OCI-LY7 (cell line): ENCODE measurements at regions not wholly inside any gene's neighbourhood (a gene's known extent, or its start where the extent isn't known, plus 50 kb on each side); places are given as distances from the start of the nearest gene placed in this dataset.

ENCODE experiments used
- BruUV-seq: library from RNA; stranded (reverse); fragments of 400-500 nt; replicated peaks from 2 replicates; lab custom pipeline; 2021; lab: Mats Ljungman, UMichigan
- CTCF ChIA-PET: fragments of 300-600 bp; sonication (Branson Sonifier 250); formaldehyde crosslinking; loops from one replicate; lab custom pipeline; 2022; ENCODE audit warnings: antibody characterized with exemption; ENCODE audit not compliant: unreplicated experiment; lab: Charles Lee
- POLR2A ChIA-PET: fragments of 300-600 bp; sonication (Branson Sonifier 250); formaldehyde crosslinking; loops from one replicate; lab custom pipeline; 2022; ENCODE audit warnings: antibody characterized with exemption; lab: Charles Lee
- DNase-seq: peaks from one replicate; pipeline ENCODE4 v3.0.0-alpha.2; 2015; ENCODE audit warnings: low spot score
- H2AFZ ChIP-seq: fragments of 200-600 bp; sonication (generic), shearing (Covaris generic); 2 replicates; pipeline ENCODE4 v1.6.1; 2014; ENCODE audit warnings: mild to moderate bottlenecking, antibody characterized with exemption, low read length, moderate library complexity
- H3K27ac ChIP-seq: fragments of 200-600 bp; sonication (generic); 2 replicates; pipeline ENCODE4 v1.5.1; 2014; ENCODE audit warnings: mixed run types, low read depth, mild to moderate bottlenecking, moderate library complexity, low read length, inconsistent platforms; ENCODE audit not compliant: poor library complexity, severe bottlenecking
- H3K36me3 ChIP-seq: fragments of 200-600 bp; sonication (generic); 2 replicates; pipeline ENCODE4 v1.6.1; 2014; ENCODE audit warnings: mild to moderate bottlenecking, antibody characterized with exemption, low read length, moderate library complexity, mixed read lengths; ENCODE audit not compliant: insufficient read depth
- H3K4me1 ChIP-seq: fragments of 200-600 bp; sonication (generic); 2 replicates; pipeline ENCODE4 v1.5.1; 2014; ENCODE audit warnings: mild to moderate bottlenecking, low read length; ENCODE audit not compliant: insufficient read depth, poor library complexity, severe bottlenecking
- H3K4me2 ChIP-seq: fragments of 200-600 bp; sonication (generic); 2 replicates; pipeline ENCODE4 v1.6.1; 2014; ENCODE audit warnings: mild to moderate bottlenecking, low read length
- H3K4me3 ChIP-seq: fragments of 200-600 bp; sonication (generic); 2 replicates; pipeline ENCODE4 v1.5.1; 2014; ENCODE audit warnings: mild to moderate bottlenecking, low read depth, low read length; ENCODE audit not compliant: poor library complexity, severe bottlenecking
- H3K79me2 ChIP-seq: fragments of 200-600 bp; sonication (generic); 2 replicates; pipeline ENCODE4 v1.6.1; 2016; ENCODE audit warnings: low read depth, mild to moderate bottlenecking, low read length, moderate library complexity, mixed read lengths; ENCODE audit not compliant: insufficient read depth
- H3K9me2 ChIP-seq: fragments of 200-600 bp; sonication (generic); 2 replicates; pipeline ENCODE4 v1.6.1; 2016; ENCODE audit warnings: mild to moderate bottlenecking, low read length, mixed read lengths; ENCODE audit not compliant: insufficient read depth
- H3K9me3 ChIP-seq: fragments of 200-600 bp; sonication (generic); 2 replicates; pipeline ENCODE4 v1.6.1; 2014; ENCODE audit warnings: mild to moderate bottlenecking, mixed run types, low read length, mixed read lengths
- H4K20me1 ChIP-seq: fragments of 200-600 bp; sonication (generic); 2 replicates; pipeline ENCODE4 v1.6.1; 2014; ENCODE audit warnings: mild to moderate bottlenecking, antibody characterized with exemption, low read length, moderate library complexity, mixed read lengths; ENCODE audit not compliant: insufficient read depth
- CTCF ChIP-seq: fragments of 200-600 bp; sonication (generic); conservative IDR thresholded peaks from 2 replicates; pipeline ENCODE4 v1.5.1; 2014; ENCODE audit warnings: mild to moderate bottlenecking, antibody characterized with exemption, low read length, moderate library complexity, mixed read lengths
- EZH2phosphoT487 ChIP-seq: fragments of 200-600 bp; sonication (generic); IDR thresholded peaks from 2 replicates; pipeline ENCODE4 v1.6.1; 2018; ENCODE audit warnings: low read depth, borderline replicate concordance, mild to moderate bottlenecking, mixed run types, antibody characterized with exemption, low read length, moderate library complexity, mixed read lengths
- intact Hi-C: fragments of 100-400 bp; cut with micrococcal nuclease; formaldehyde crosslinking; loops from one replicate; pipeline ENCODE4 v1.10.0; 2022; ENCODE audit not compliant: unreplicated experiment

GRCh38 chrX:6832619-6833018 is 297.7 kb upstream of the VCX3A start:
- Histone ChIP-seq H3K27ac (no peak overlapping the region), H2AFZ (no peak overlapping the region), H3K79me2 (no peaks in the 10 kb centered on the region), H3K36me3 (no peaks in the 10 kb centered on the region), H3K4me1 (no peaks in the 10 kb centered on the region), H3K9me2 (no peaks in the 10 kb centered on the region), H3K9me3 (no peaks in the 10 kb centered on the region), H3K4me2 (no peak overlapping the region), H4K20me1 (no peaks in the 10 kb centered on the region), H3K4me3 (no peak overlapping the region)
- DNase-seq = no peak
- intact Hi-C loops = no loop called here
- ChIA-PET CTCF (interaction anchor here (0.6 kb wide), 1 partner anchor 156 kb away, joined by 3 read pairs; no protein-coding TSS in a partner anchor), POLR2A (interaction anchor here (0.6 kb wide), 1 partner anchor 13 kb away, joined by 3 read pairs; no protein-coding TSS in a partner anchor)
- TF ChIP-seq EZH2phosphoT487 (no peak), CTCF (no peak)
- BruUV-seq = no TSS peak

DNA sequence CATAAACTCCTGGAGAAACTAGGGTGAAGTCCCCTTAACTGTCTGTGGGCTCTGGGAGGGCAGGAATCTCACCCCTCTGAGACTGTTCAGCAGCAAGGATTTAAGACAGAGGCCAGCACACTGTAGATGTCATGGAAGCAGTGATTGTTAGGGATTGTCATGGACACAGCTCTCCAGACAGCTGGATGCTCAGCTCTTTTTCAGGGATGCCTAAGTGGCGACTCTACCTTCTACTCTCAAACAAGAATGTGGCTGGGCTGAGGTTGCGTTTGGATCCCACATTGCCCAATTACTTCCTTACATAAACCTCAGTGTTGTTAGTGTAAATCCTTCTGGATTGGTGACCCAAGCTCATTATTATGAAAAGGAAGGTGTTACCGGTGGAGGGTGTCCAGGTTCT is 291.9 kb upstream of the VCX3A start:
- no peak overlapping the region for H3K27ac ChIP-seq
- ChIA-PET CTCF (no interaction called here), POLR2A (interaction anchor here (0.6 kb wide), 1 partner anchor 14 kb away, joined by 3 read pairs; no protein-coding TSS in a partner anchor)
- no peak overlapping the region for H3K4me3 ChIP-seq
- intact Hi-C loops = no loop called here
- no peaks in the 10 kb centered on the region for H3K9me3 ChIP-seq
- DNase-seq = no peak
- TF ChIP-seq CTCF (no peak), EZH2phosphoT487 (no peak)
- no peaks in the 10 kb centered on the region for H3K36me3 ChIP-seq
- H3K4me1 ChIP-seq = no peaks in the 10 kb centered on the region
- no peak overlapping the region for H3K4me2 ChIP-seq
- BruUV-seq = no TSS peak
- no peak overlapping the region for H2AFZ ChIP-seq
- H3K79me2 ChIP-seq = no peaks in the 10 kb centered on the region
- no peaks in the 10 kb centered on the region for H4K20me1 ChIP-seq
- H3K9me2 ChIP-seq = no peaks in the 10 kb centered on the region

GRCh38 chrX:6821730-6822129 is 286.8 kb upstream of the VCX3A start:
- H2AFZ ChIP-seq = no peak overlapping the region
- BruUV-seq = no TSS peak
- POLR2A ChIA-PET = interaction anchor here (0.7 kb wide), 1 partner anchor 332 kb away, joined by 3 read pairs; no protein-coding TSS in a partner anchor

More at GRCh38 chrX:6821730-6822129, 286.8 kb upstream of the VCX3A start:
- no peaks in the 10 kb centered on the region for H4K20me1 ChIP-seq
- H3K4me2 ChIP-seq = no peak overlapping the region
- no peaks in the 10 kb centered on the region for H3K79me2 ChIP-seq
- intact Hi-C loops = no loop called here
- no peak overlapping the region for H3K4me3 ChIP-seq
- CTCF ChIA-PET = no interaction called here
- DNase-seq = no peak
- no peak overlapping the region for H3K27ac ChIP-seq
- TF ChIP-seq CTCF (no peak), EZH2phosphoT487 (no peak)
- H3K4me1 ChIP-seq = no peaks in the 10 kb centered on the region
- H3K9me3 ChIP-seq = no peaks in the 10 kb centered on the region
- H3K9me2 ChIP-seq = no peaks in the 10 kb centered on the region
- no peaks in the 10 kb centered on the region for H3K36me3 ChIP-seq
